ENCODE measurements at regions not wholly inside any gene's neighbourhood (a gene's known extent, or its start where the extent isn't known, plus 50 kb on each side); places are given as distances from the start of the nearest gene placed in this dataset.

GRCh38 chr9:134521817-134522501 lies 119.6 kb upstream of the COL5A1 start:
- TF ChIP-seq CTCF (conservative IDR thresholded peaks at IDR 0.05; ENCODE audit: low read length) (no peak), EZH2phosphoT487 (IDR thresholded peaks at IDR 0.05; ENCODE audit: borderline replicate concordance) (no peak)
